HCT116 (cell line): ENCODE measurements at regions not wholly inside any gene's neighbourhood (a gene's known extent, or its start where the extent isn't known, plus 50 kb on each side); places are given as distances from the start of the nearest gene placed in this dataset.

Source experiments
- ATAC-seq: fragments of 200-7000 bp; cut with Tn5 transposase; 2 replicates; pipeline ENCODE4 v1.9.1; 2020; ENCODE audit warnings: mild to moderate bottlenecking, moderate library complexity
- BruUV-seq: library from RNA; stranded (reverse); fragments of 400-500 nt; replicated peaks from 2 replicates; lab custom pipeline; 2021; lab: Mats Ljungman, UMichigan
- CTCF ChIA-PET: fragments of 300-600 bp; sonication (Branson Sonifier 250); formaldehyde crosslinking; loops from one replicate; lab custom pipeline; 2021; ENCODE audit warnings: antibody characterized with exemption; lab: Charles Lee
- POLR2A ChIA-PET: fragments of 300-600, 350-600 bp; sonication (Branson Sonifier 250); formaldehyde crosslinking; loops from one replicate; lab custom pipeline; 2021; ENCODE audit warnings: antibody characterized with exemption; lab: Charles Lee
- RAD21 ChIA-PET, 2 experiments: fragments of 300-600 bp; sonication (Branson Sonifier 250); formaldehyde crosslinking; loops; one replicate each; lab custom pipeline; 2023; ENCODE audit warnings: low total read pairs in 2 of 2; ENCODE audit not compliant: uncharacterized antibody in 2 of 2, unreplicated experiment in 2 of 2, low non-redundant PET in 1 of 2; lab: Charles Lee
- DNase-seq: peaks from one replicate; pipeline ENCODE4 v3.0.0-alpha.2; 2010; ENCODE audit warnings: low read depth, low spot score
- H2AFZ ChIP-seq: fragments of 200-600 bp; shearing (Covaris generic), sonication (generic); 2 replicates; pipeline ENCODE4 v1.6.1; 2017; ENCODE audit warnings: low read depth, mixed run types, mixed read lengths, antibody characterized with exemption, low read length; ENCODE audit not compliant: poor library complexity, severe bottlenecking
- H3K27ac ChIP-seq: 2 replicates; pipeline ENCODE4 v1.5.1; 2012; ENCODE audit warnings: low read depth, low read length
- H3K27me3 ChIP-seq: fragments of 200-600 bp; sonication (generic); 2 replicates; pipeline ENCODE4 v1.6.1; 2016; ENCODE audit warnings: mixed run types, low read length, mixed read lengths; ENCODE audit not compliant: insufficient read depth
- H3K36me3 ChIP-seq, 2 experiments: fragments of 200-500 bp in 1 of 2; fragments of 200-600 bp in 1 of 2; sonication (Bioruptor generic) in 1 of 2; sonication (generic) in 1 of 2; 2 replicates each; pipeline versions ENCODE4 v1.5.1 to v1.6.1; 2014 to 2016; ENCODE audit warnings: low read length in 2 of 2, inconsistent platforms in 1 of 2, mixed read lengths in 1 of 2, mixed run types in 1 of 2; ENCODE audit not compliant: insufficient read depth in 2 of 2, control insufficient read depth in 1 of 2
- H3K4me1 ChIP-seq, 2 experiments: fragments of 200-600 bp in 1 of 2; sonication (generic) in 1 of 2; 2 replicates each; pipeline versions ENCODE4 v1.5.1 to v1.6.1; 2012 to 2017; ENCODE audit warnings: low read length in 2 of 2, inconsistent platforms in 1 of 2, mild to moderate bottlenecking in 1 of 2, mixed read lengths in 1 of 2, mixed run types in 1 of 2, moderate library complexity in 1 of 2; ENCODE audit not compliant: insufficient read depth in 2 of 2, control insufficient read depth in 1 of 2
- H3K4me2 ChIP-seq: fragments of 200-600 bp; sonication (generic); 2 replicates; pipeline ENCODE4 v1.6.1; 2017; ENCODE audit warnings: mixed run types, low read length, mixed read lengths
- H3K4me3 ChIP-seq, 2 experiments: fragments of 200-600 bp in 1 of 2; sonication (generic) in 1 of 2; replicated peaks in 1 of 2; 2 replicates each; pipeline ENCODE4 v1.5.1; 2011 to 2016; ENCODE audit warnings: low read length in 2 of 2, control low read depth in 1 of 2, low read depth in 1 of 2, mild to moderate bottlenecking in 1 of 2, mixed read lengths in 1 of 2, mixed run types in 1 of 2
- H3K79me2 ChIP-seq: fragments of 200-600 bp; sonication (generic); 2 replicates; pipeline ENCODE4 v1.6.1; 2017; ENCODE audit warnings: mild to moderate bottlenecking, mixed run types, low read length, moderate library complexity, mixed read lengths; ENCODE audit not compliant: insufficient read depth
- H3K9ac ChIP-seq: fragments of 200-600 bp; sonication (generic); 2 replicates; pipeline ENCODE4 v1.6.1; 2016; ENCODE audit warnings: low read length, mixed read lengths
- H3K9me2 ChIP-seq: fragments of 200-600 bp; sonication (generic), shearing (Covaris generic); 2 replicates; pipeline ENCODE4 v1.6.1; 2017; ENCODE audit warnings: mixed run types, mild to moderate bottlenecking, moderate library complexity; ENCODE audit not compliant: insufficient read depth
- H3K9me3 ChIP-seq, 2 experiments: fragments of 200-500 bp in 1 of 2; fragments of 200-600 bp in 1 of 2; sonication (Bioruptor generic) in 1 of 2; sonication (generic) in 1 of 2; 2 replicates each; pipeline ENCODE4 v1.6.1; 2014 to 2017; ENCODE audit warnings: low read length in 2 of 2, mixed read lengths in 2 of 2, inconsistent platforms in 1 of 2, low read depth in 1 of 2, mild to moderate bottlenecking in 1 of 2, mixed run types in 1 of 2, moderate library complexity in 1 of 2; ENCODE audit not compliant: control insufficient read depth in 1 of 2, insufficient read depth in 1 of 2
- H4K20me1 ChIP-seq: fragments of 200-600 bp; sonication (generic), shearing (Covaris generic); 2 replicates; pipeline ENCODE4 v1.6.1; 2017; ENCODE audit warnings: mixed run types, mild to moderate bottlenecking, moderate library complexity; ENCODE audit not compliant: insufficient read depth
- CBX3 ChIP-seq: IDR thresholded peaks from 2 replicates; pipeline ENCODE4 v1.6.1; 2012; ENCODE audit warnings: low read depth
- CEBPB ChIP-seq: IDR thresholded peaks from 2 replicates; pipeline ENCODE4 v1.6.1; 2012; ENCODE audit warnings: low read depth
- EZH2 ChIP-seq: fragments of 200-600 bp; sonication (generic); IDR thresholded peaks from 2 replicates; pipeline ENCODE4 v1.6.1; 2017; ENCODE audit warnings: antibody characterized with exemption, mixed run types
- FOSL1 ChIP-seq: IDR thresholded peaks from 2 replicates; pipeline ENCODE4 v1.6.1; 2012; ENCODE audit warnings: low read depth
- POLR2A ChIP-seq: IDR thresholded peaks from 2 replicates; pipeline ENCODE4 v1.7.0; 2011; ENCODE audit warnings: borderline replicate concordance; ENCODE audit not compliant: insufficient read depth, insufficient read length; ENCODE audit errors: extremely low read depth
- POLR2AphosphoS5 ChIP-seq: IDR thresholded peaks from 2 replicates; pipeline ENCODE4 v1.6.1; 2011; ENCODE audit warnings: mild to moderate bottlenecking, low read depth, low read length, moderate library complexity
- SRF ChIP-seq: IDR thresholded peaks from 2 replicates; pipeline ENCODE4 v1.6.1; 2012; ENCODE audit warnings: low read depth
- ZFX ChIP-seq: fragments of 450-650 bp; IDR thresholded peaks from 2 replicates; pipeline ENCODE4 v1.6.1; 2017
- intact Hi-C: fragments of 100-400 bp; cut with micrococcal nuclease; formaldehyde crosslinking; loops from 2 replicates; pipeline ENCODE4 v1.10.0; 2022
- TF ChIP-seq, protein P1 (sequence below): IDR thresholded peaks from 2 replicates; pipeline ENCODE4 v1.6.1; 2011; ENCODE audit warnings: mild to moderate bottlenecking, low read length, moderate library complexity; ENCODE audit not compliant: insufficient replicate concordance; ENCODE audit errors: extremely low read depth

DNA sequence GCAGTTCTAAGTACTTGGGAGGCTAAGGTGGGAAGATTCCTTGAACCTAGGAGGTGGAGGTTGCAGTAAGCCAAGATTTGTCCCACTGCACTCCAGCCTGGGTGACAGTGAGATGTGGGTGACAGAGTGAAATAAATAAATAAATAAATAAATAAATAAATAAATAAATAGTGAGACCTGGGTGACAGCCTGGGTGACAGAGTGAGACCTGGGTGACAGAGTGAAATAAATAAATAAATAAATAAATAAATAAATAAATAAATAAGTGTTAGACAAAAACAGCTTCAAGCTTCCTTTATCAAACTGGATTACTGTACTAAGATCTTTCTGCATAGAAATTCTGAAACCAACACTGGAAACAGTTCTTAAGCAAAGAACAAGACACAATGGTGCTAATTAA lies 71.8 kb upstream of the BMP2K start:
- Histone ChIP-seq H3K4me3 (no peak overlapping the region), H3K9ac (no peak overlapping the region), H3K36me3 (no peaks in the 10 kb centered on the region), H3K27ac (no peak overlapping the region), H3K79me2 (no peaks in the 10 kb centered on the region), H3K27me3 (no peaks in the 10 kb centered on the region), H3K9me3 (no peaks in the 10 kb centered on the region; a peak in 1 of 4 replicates), H3K4me1 (peaks cover 0 to 8% of the 10 kb centered on the region in 2 experiments; a peak in 2 of 4 replicates), H3K9me2 (no peaks in the 10 kb centered on the region), H3K4me2 (no peak overlapping the region), H2AFZ (no peak overlapping the region), H4K20me1 (no peaks in the 10 kb centered on the region)
- no TSS peak for BruUV-seq
- ATAC-seq (no peak), DNase-seq (no peak)
- intact Hi-C loops: no loop called here
- POLR2A ChIA-PET: no interaction called here
- TF ChIP-seq SRF: no peak
- no peak for TF ChIP-seq CEBPB
- no peak for TF ChIP-seq POLR2A
- CTCF ChIA-PET: no interaction called here
- RAD21 ChIA-PET: no interaction called here

- intact Hi-C loops: no loop called here
- H3K36me3 ChIP-seq: no peaks in the 10 kb centered on the region
- H3K9me3 ChIP-seq: no peaks in the 10 kb centered on the region; a peak in 1 of 4 replicates
- no peak overlapping the region for H3K27ac ChIP-seq
- ChIA-PET POLR2A (no interaction called here), RAD21 (interaction anchor here in 1 of 2 experiments (0.6 kb wide), 1 partner anchor 210 kb away, joined by 3 read pairs; no protein-coding TSS in a partner anchor), CTCF (no interaction called here)
- no peak overlapping the region for H3K4me3 ChIP-seq
- no peaks in the 10 kb centered on the region for H3K79me2 ChIP-seq
- no TSS peak for BruUV-seq
- H3K9me2 ChIP-seq: no peaks in the 10 kb centered on the region
- H2AFZ ChIP-seq: no peak overlapping the region
- DNase-seq (no peak), ATAC-seq (no peak)
- H4K20me1 ChIP-seq: no peaks in the 10 kb centered on the region
- H3K27me3 ChIP-seq: no peaks in the 10 kb centered on the region
- TF ChIP-seq FOSL1: no peak
- no peak for TF ChIP-seq CEBPB
- TF ChIP-seq CBX3: no peak
- TF ChIP-seq SRF: no peak
- TF ChIP-seq EZH2: no peak
- no peak for TF ChIP-seq ZFX
- TF ChIP-seq POLR2AphosphoS5: no peak
- TF ChIP-seq, protein P1, sequence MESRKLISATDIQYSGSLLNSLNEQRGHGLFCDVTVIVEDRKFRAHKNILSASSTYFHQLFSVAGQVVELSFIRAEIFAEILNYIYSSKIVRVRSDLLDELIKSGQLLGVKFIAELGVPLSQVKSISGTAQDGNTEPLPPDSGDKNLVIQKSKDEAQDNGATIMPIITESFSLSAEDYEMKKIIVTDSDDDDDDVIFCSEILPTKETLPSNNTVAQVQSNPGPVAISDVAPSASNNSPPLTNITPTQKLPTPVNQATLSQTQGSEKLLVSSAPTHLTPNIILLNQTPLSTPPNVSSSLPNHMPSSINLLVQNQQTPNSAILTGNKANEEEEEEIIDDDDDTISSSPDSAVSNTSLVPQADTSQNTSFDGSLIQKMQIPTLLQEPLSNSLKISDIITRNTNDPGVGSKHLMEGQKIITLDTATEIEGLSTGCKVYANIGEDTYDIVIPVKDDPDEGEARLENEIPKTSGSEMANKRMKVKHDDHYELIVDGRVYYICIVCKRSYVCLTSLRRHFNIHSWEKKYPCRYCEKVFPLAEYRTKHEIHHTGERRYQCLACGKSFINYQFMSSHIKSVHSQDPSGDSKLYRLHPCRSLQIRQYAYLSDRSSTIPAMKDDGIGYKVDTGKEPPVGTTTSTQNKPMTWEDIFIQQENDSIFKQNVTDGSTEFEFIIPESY: no peak
- no peak for TF ChIP-seq POLR2A
- H3K4me1 ChIP-seq: peaks cover 0 to 8% of the 10 kb centered on the region in 2 experiments; a peak in 2 of 4 replicates
- H3K4me2 ChIP-seq: no peak overlapping the region
- no peak overlapping the region for H3K9ac ChIP-seq
Observed at GRCh38 chr4:78704981-78705683, 71.0 kb upstream of the BMP2K start.
